ENCODE measurements at regions not wholly inside any gene's neighbourhood (a gene's known extent, or its start where the extent isn't known, plus 50 kb on each side); places are given as distances from the start of the nearest gene placed in this dataset.
"Not testable (repeated sequence)": the region's sequence is repeated elsewhere in the genome, so short reads cannot be mapped to it uniquely, and the experiment has no call there.

DNA sequence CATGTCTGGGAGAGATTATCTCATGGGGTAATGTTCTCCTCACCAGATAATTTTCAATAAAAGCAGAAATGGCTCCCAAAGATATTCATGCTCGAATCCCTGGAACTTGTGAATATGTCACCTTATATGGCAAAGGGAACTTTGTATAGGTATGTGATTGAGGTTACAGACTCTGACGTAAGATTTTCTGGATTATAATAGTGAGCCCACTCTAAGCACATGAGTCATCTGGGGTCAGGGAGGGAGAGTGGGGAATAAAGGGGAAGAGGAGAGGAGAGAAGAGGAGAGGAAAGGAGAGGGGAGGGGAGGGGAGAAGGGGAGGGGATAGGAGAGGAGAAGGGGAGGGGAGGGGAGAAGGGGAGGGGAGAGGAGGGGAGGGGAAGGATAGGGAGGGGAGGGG is 1193.9 kb downstream of the PLA2G4A start:
- H3K4me3 ChIP-seq (ENCODE audit: insufficient read depth, low read length): no peak overlapping the region
- DNase-seq (ENCODE audit: insufficient read length, low spot score, missing footprints): no peak

DNA sequence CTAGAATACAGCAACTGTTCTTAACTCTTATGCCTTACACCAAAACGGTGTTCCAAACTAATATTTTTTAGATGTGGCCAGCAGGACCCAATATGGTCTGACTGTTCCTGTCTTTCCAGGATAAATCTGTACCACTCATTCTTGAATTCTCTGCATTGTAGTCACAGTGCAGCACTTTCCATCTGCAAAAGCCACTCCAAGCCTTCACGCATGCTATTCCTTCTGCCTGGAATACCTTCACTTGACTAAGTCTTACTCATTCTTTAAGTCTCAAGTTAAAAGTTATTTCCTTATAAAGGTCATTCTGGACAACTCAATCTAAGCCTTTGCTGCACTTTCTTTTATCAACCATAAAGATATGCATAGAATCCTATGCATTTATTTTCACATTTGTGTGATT is 1194.5 kb downstream of the PLA2G4A start:
- Histone ChIP-seq H3K36me3 (ENCODE audit: insufficient read depth, low read length) (no peaks in the 10 kb centered on the region), H3K4me2 (ENCODE audit: insufficient read depth, low read length) (no peak overlapping the region), H3K4me1 (ENCODE audit: insufficient read depth, low read length) (no peaks in the 10 kb centered on the region), H3K27ac (ENCODE audit: low read depth, low read length) (no peak overlapping the region), H3K79me2 (ENCODE audit: insufficient read depth, low read length) (no peaks in the 10 kb centered on the region), H3K27me3 (ENCODE audit: insufficient read depth, low read length) (no peaks in the 10 kb centered on the region), H3K4me3 (ENCODE audit: insufficient read depth, low read length) (no peak overlapping the region), H2AFZ (ENCODE audit: low read length) (no peak overlapping the region), H3K9me3 (ENCODE audit: low read depth, low read length) (no peaks in the 10 kb centered on the region), H4K20me1 (ENCODE audit: insufficient read depth, low read length) (no peaks in the 10 kb centered on the region)
- DNase-seq (ENCODE audit: insufficient read length, low spot score, missing footprints): no peak
- TF ChIP-seq, protein P1, sequence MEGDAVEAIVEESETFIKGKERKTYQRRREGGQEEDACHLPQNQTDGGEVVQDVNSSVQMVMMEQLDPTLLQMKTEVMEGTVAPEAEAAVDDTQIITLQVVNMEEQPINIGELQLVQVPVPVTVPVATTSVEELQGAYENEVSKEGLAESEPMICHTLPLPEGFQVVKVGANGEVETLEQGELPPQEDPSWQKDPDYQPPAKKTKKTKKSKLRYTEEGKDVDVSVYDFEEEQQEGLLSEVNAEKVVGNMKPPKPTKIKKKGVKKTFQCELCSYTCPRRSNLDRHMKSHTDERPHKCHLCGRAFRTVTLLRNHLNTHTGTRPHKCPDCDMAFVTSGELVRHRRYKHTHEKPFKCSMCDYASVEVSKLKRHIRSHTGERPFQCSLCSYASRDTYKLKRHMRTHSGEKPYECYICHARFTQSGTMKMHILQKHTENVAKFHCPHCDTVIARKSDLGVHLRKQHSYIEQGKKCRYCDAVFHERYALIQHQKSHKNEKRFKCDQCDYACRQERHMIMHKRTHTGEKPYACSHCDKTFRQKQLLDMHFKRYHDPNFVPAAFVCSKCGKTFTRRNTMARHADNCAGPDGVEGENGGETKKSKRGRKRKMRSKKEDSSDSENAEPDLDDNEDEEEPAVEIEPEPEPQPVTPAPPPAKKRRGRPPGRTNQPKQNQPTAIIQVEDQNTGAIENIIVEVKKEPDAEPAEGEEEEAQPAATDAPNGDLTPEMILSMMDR (IDR thresholded peaks at IDR 0.05; ENCODE audit: extremely low read depth, low read depth, low read length): no peak

More for the DNA sequence above, 1193.9 kb downstream of the PLA2G4A start:
- Histone ChIP-seq H2AFZ (ENCODE audit: low read length) (no peak overlapping the region), H3K4me1 (ENCODE audit: insufficient read depth, low read length) (no peaks in the 10 kb centered on the region), H3K27me3 (ENCODE audit: insufficient read depth, low read length) (no peaks in the 10 kb centered on the region), H3K36me3 (ENCODE audit: insufficient read depth, low read length) (no peaks in the 10 kb centered on the region), H3K27ac (ENCODE audit: low read depth, low read length) (no peak overlapping the region), H4K20me1 (ENCODE audit: insufficient read depth, low read length) (no peaks in the 10 kb centered on the region), H3K79me2 (ENCODE audit: insufficient read depth, low read length) (no peaks in the 10 kb centered on the region), H3K4me2 (ENCODE audit: insufficient read depth, low read length) (no peak overlapping the region), H3K9me3 (ENCODE audit: low read depth, low read length) (no peaks in the 10 kb centered on the region)
- TF ChIP-seq, protein P1 (IDR thresholded peaks at IDR 0.05; ENCODE audit: extremely low read depth, low read depth, low read length): no peak

DNA sequence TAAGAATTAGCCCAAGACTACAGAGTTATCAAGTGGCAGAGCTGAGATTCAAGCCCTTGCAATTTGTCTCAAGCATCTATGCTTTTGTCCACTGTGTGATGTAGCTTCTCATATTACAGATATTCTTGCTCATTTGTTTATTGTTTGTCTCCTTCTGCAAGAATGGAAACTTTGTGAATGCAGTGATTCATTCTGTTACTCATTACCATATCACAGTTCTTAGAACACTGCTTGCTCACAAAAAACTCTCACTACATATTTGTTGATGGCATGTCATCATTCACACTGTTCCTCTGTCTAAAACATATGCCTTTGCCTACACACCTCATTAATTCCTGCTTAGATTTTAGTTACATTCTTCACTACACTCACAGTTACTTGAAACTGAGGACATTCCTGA is 1198.9 kb downstream of the PLA2G4A start:
- Histone ChIP-seq H3K27ac (ENCODE audit: low read depth, low read length) (no peak overlapping the region), H3K27me3 (ENCODE audit: insufficient read depth, low read length) (no peaks in the 10 kb centered on the region), H3K79me2 (ENCODE audit: insufficient read depth, low read length) (no peaks in the 10 kb centered on the region), H3K9me3 (ENCODE audit: low read depth, low read length) (no peaks in the 10 kb centered on the region), H2AFZ (ENCODE audit: low read length) (no peak overlapping the region), H4K20me1 (ENCODE audit: insufficient read depth, low read length) (no peaks in the 10 kb centered on the region), H3K4me1 (ENCODE audit: insufficient read depth, low read length) (no peaks in the 10 kb centered on the region), H3K36me3 (ENCODE audit: insufficient read depth, low read length) (no peaks in the 10 kb centered on the region), H3K4me3 (ENCODE audit: insufficient read depth, low read length) (no peak overlapping the region), H3K4me2 (ENCODE audit: insufficient read depth, low read length) (no peak overlapping the region)
- TF ChIP-seq, protein P1 (IDR thresholded peaks at IDR 0.05; ENCODE audit: extremely low read depth, low read depth, low read length): no peak
- peak; percentile 19 for DNase-seq (ENCODE audit: insufficient read length, low spot score, missing footprints)

DNA sequence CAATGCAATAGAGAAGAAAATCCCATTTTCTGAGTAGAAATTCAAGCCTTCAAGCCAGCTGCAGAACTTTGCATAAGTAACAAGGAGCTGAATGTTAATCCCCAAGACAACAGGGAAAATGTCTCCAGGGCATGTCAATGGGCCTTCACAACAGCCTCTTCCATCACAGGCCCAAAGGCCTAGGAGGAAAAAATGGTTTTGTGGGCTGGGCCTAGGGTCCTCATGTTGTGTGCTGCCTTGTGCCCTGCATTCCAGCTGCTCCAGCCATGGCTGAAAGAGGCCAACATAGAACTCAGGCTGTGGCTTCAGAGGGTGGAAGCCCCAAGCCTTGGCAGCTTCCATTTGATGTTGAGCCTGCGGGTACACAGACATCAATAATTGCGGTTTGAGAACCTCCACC is 1208.8 kb downstream of the PLA2G4A start:
- H3K4me3 ChIP-seq (ENCODE audit: insufficient read depth, low read length); H3K4me2 ChIP-seq (ENCODE audit: insufficient read depth, low read length); H3K9me3 ChIP-seq (ENCODE audit: low read depth, low read length); DNase-seq (ENCODE audit: insufficient read length, low spot score, missing footprints); H2AFZ ChIP-seq (ENCODE audit: low read length); H4K20me1 ChIP-seq (ENCODE audit: insufficient read depth, low read length); H3K27ac ChIP-seq (ENCODE audit: low read depth, low read length); H3K27me3 ChIP-seq (ENCODE audit: insufficient read depth, low read length); H3K4me1 ChIP-seq (ENCODE audit: insufficient read depth, low read length); H3K36me3 ChIP-seq (ENCODE audit: insufficient read depth, low read length); H3K79me2 ChIP-seq (ENCODE audit: insufficient read depth, low read length): not testable (repeated sequence)
